GM20000 (cell line): ENCODE measurements at regions not wholly inside any gene's neighbourhood (a gene's known extent, or its start where the extent isn't known, plus 50 kb on each side); places are given as distances from the start of the nearest gene placed in this dataset.
"Not testable (repeated sequence)": the region's sequence is repeated elsewhere in the genome, so short reads cannot be mapped to it uniquely, and the experiment has no call there.

ENCODE experiments used
- DNase-seq: peaks from one replicate; pipeline ENCODE4 v3.0.0; 2012; ENCODE audit warnings: low spot score
- TF ChIP-seq, protein P1 (sequence below): IDR thresholded peaks from 2 replicates; pipeline ENCODE4 v1.5.1; 2012; ENCODE audit warnings: mild to moderate bottlenecking, control low read depth; ENCODE audit errors: extremely low read depth, missing control alignments

- DNase-seq: no peak
- TF ChIP-seq, protein P1, sequence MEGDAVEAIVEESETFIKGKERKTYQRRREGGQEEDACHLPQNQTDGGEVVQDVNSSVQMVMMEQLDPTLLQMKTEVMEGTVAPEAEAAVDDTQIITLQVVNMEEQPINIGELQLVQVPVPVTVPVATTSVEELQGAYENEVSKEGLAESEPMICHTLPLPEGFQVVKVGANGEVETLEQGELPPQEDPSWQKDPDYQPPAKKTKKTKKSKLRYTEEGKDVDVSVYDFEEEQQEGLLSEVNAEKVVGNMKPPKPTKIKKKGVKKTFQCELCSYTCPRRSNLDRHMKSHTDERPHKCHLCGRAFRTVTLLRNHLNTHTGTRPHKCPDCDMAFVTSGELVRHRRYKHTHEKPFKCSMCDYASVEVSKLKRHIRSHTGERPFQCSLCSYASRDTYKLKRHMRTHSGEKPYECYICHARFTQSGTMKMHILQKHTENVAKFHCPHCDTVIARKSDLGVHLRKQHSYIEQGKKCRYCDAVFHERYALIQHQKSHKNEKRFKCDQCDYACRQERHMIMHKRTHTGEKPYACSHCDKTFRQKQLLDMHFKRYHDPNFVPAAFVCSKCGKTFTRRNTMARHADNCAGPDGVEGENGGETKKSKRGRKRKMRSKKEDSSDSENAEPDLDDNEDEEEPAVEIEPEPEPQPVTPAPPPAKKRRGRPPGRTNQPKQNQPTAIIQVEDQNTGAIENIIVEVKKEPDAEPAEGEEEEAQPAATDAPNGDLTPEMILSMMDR: no peak
Measured at GRCh38 chr17:20925954-20926353, 116.9 kb downstream of the USP22 start.

DNA sequence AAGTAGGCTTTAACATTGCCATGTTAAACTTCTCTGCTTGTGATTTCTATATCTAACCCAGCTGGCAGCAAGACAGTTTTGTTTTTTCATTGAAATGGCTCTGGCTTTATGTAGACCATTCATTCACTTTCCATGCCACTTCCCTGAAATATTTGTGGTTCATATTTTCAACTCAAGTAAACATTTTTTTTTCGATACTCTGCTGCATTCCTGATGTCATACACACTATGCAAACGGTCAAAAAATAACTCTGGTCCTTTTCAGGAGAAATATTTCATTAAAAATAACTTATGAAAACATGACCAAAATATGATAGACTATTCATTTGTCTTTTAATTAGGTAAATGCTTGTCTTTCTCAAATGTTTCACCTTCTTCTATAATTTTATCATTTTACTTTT is 116.3 kb downstream of the USP22 start:
- DNase-seq: no peak
- TF ChIP-seq, protein P1: no peak

DNA sequence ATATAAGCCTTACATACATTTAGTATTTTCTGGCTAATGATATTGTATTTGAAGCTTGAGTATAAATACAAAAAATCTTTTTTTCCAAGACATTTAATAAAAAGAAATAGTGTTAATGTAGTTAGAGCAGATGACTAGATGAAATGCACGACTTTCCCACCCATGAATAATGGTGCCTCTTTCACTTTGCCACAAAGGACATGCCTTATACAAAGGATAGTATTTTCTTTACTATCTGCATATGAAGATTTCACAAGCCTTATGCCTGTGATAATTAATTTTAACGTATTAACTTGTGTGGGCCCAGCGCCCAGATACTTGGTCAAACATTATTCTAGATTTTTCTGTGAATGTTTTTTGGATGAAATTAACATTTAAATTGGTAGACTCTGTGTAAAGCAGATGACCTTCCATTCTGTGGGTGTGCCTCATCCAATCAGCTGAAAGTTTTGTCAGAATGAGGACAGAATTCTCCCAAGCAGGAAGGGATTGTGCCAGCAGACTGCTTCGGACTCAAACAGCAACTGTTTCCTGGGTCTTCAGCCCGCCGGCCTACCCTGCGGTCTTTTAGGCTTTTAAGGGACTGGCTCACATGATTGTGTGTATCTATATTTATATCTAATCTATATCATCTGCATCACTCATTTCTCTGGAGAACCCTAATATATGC is 115.4 kb downstream of the USP22 start:
- DNase-seq: no peak
- TF ChIP-seq, protein P1: no peak

GRCh38 chr17:20929334-20929733 is 113.5 kb downstream of the USP22 start:
- DNase-seq: no peak
- TF ChIP-seq, protein P1: no peak

GRCh38 chr17:20930081-20930760 is 112.6 kb downstream of the USP22 start:
- TF ChIP-seq, protein P1: no peak
- DNase-seq: no peak

DNA sequence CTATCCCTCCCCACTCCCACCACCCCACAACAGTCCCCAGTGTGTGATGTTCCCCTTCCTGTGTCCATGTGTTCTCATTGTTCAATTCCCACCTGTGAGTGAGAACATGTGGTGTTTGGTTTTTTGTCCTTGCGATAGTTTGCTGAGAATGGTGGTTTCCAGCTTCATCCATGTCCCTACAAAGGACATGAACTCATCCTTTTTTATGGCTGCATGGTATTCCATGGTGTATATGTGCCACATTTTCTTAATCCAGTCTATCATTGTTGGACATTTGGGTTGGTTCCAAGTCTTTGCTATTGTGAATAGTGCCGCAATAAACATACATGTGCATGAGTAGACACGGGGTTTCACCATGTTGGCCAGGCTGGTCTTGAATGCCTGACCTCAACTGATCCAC is 109.8 kb downstream of the USP22 start:
- not testable (repeated sequence) for DNase-seq

DNA sequence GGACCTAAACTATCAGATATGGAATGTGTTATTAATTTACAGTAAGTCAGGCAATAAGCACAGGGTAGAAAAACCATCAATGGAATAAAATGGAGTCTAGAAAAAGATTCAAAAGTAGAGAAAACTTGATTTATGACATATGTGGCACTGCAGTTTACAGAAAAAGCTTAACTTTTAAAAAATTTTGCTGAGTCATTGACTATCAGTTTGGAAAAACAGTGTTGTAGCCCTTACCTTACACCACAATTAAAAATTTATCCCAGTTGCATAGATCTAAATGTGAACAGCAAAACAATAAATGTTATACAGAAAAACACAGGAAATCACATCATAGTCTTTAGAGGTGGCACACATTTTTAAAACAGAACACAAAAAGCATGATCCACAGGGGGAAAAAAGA is 108.5 kb downstream of the USP22 start:
- DNase-seq: no peak
- TF ChIP-seq, protein P1: no peak

GRCh38 chr17:20935740-20936139 is 107.1 kb downstream of the USP22 start:
- TF ChIP-seq, protein P1: no peak
- DNase-seq: no peak
